Neural cell (in vitro differentiated cells): ENCODE measurements at regions not wholly inside any gene's neighbourhood (a gene's known extent, or its start where the extent isn't known, plus 50 kb on each side); places are given as distances from the start of the nearest gene placed in this dataset.

Experiments
- H2AFZ ChIP-seq: fragments of 200-600, 300-800 bp; sonication (generic), shearing (Covaris generic); 2 replicates; pipeline ENCODE4 v1.6.0; 2014; ENCODE audit warnings: low read depth, mild to moderate bottlenecking, antibody characterized with exemption, low read length, moderate library complexity
- H3F3A ChIP-seq: fragments of 200-600 bp; shearing (Covaris generic); 2 replicates; pipeline ENCODE4 v1.6.1; 2016; ENCODE audit warnings: mild to moderate bottlenecking, moderate library complexity, mixed read lengths, antibody characterized with exemption, low read length; ENCODE audit not compliant: insufficient read depth, poor library complexity, severe bottlenecking
- H3K27ac ChIP-seq: fragments of 200-600, 300-800 bp; sonication (generic), shearing (Covaris generic); 2 replicates; pipeline ENCODE4 v1.5.1; 2014; ENCODE audit warnings: mild to moderate bottlenecking, low read length, moderate library complexity
- H3K27me3 ChIP-seq: fragments of 300-800, 200-600 bp; sonication (generic), shearing (Covaris generic); 2 replicates; pipeline ENCODE4 v1.6.0; 2014; ENCODE audit warnings: mild to moderate bottlenecking, low read depth, low read length, moderate library complexity; ENCODE audit not compliant: insufficient read depth
- H3K36me3 ChIP-seq: fragments of 300-800, 200-600 bp; sonication (generic), shearing (Covaris generic); 2 replicates; pipeline ENCODE4 v1.5.1; 2014; ENCODE audit warnings: mild to moderate bottlenecking, antibody characterized with exemption, low read length, moderate library complexity; ENCODE audit not compliant: insufficient read depth
- H3K4me2 ChIP-seq: fragments of 300-800, 200-600 bp; sonication (generic), shearing (Covaris generic); 2 replicates; pipeline ENCODE4 v1.6.0; 2014; ENCODE audit warnings: mild to moderate bottlenecking, low read length
- H3K4me3 ChIP-seq: fragments of 300-800, 200-600 bp; sonication (generic), shearing (Covaris generic); 2 replicates; pipeline ENCODE4 v1.5.1; 2014; ENCODE audit warnings: mild to moderate bottlenecking, low read length, moderate library complexity
- H3K79me2 ChIP-seq: fragments of 200-600 bp; shearing (Covaris generic); replicated peaks from 2 replicates; pipeline ENCODE4 v1.6.0; 2014; ENCODE audit warnings: mild to moderate bottlenecking, low read length, moderate library complexity; ENCODE audit not compliant: insufficient read depth
- H3K9ac ChIP-seq: fragments of 300-800, 200-600 bp; sonication (generic), shearing (Covaris generic); 2 replicates; pipeline ENCODE4 v1.6.1; 2016; ENCODE audit warnings: mild to moderate bottlenecking, low read length, mixed read lengths
- H3K9me2 ChIP-seq: fragments of 200-600 bp; shearing (Covaris generic); 2 replicates; pipeline ENCODE4 v1.6.1; 2016; ENCODE audit warnings: mild to moderate bottlenecking, low read length, mixed read lengths; ENCODE audit not compliant: insufficient read depth
- H3K9me3 ChIP-seq: fragments of 200-600, 300-800 bp; sonication (generic), shearing (Covaris generic); 2 replicates; pipeline ENCODE4 v1.6.1; 2016; ENCODE audit warnings: mild to moderate bottlenecking, mixed run types, low read length, moderate library complexity, mixed read lengths
- H4K20me1 ChIP-seq: fragments of 200-600 bp; shearing (Covaris generic); 2 replicates; pipeline ENCODE4 v1.6.1; 2016; ENCODE audit warnings: mild to moderate bottlenecking, mixed run types; ENCODE audit not compliant: insufficient read depth
- CTCF ChIP-seq: fragments of 450-650 bp; IDR thresholded peaks from 2 replicates; pipeline ENCODE4 v1.5.1; 2014; ENCODE audit warnings: antibody characterized with exemption, mild to moderate bottlenecking, moderate library complexity; ENCODE audit not compliant: poor library complexity, severe bottlenecking
- EP300 ChIP-seq: fragments of 450-650 bp; conservative IDR thresholded peaks from 2 replicates; pipeline ENCODE4 v1.6.1; 2014; ENCODE audit warnings: antibody characterized with exemption, mild to moderate bottlenecking, moderate library complexity; ENCODE audit not compliant: poor library complexity, severe bottlenecking
- EZH2 ChIP-seq: fragments of 200-600, 300-800 bp; shearing (Covaris generic), sonication (generic); IDR thresholded peaks from 2 replicates; pipeline ENCODE4 v1.6.1; 2014; ENCODE audit warnings: antibody characterized with exemption, low read length, borderline replicate concordance, mild to moderate bottlenecking; ENCODE audit not compliant: insufficient read depth, poor library complexity, severe bottlenecking
- MXI1 ChIP-seq: fragments of 450-650 bp; conservative IDR thresholded peaks from 2 replicates; pipeline ENCODE4 v1.6.1; 2014; ENCODE audit warnings: antibody characterized with exemption, mild to moderate bottlenecking; ENCODE audit not compliant: poor library complexity, severe bottlenecking
- POLR2AphosphoS5 ChIP-seq: IDR thresholded peaks from 2 replicates; pipeline ENCODE4 v1.6.1; 2012
- RAD21 ChIP-seq: fragments of 450-650 bp; conservative IDR thresholded peaks from 2 replicates; pipeline ENCODE4 v1.6.1; 2014; ENCODE audit warnings: antibody characterized with exemption, mild to moderate bottlenecking, moderate library complexity
- REST ChIP-seq: IDR thresholded peaks from 2 replicates; pipeline ENCODE4 v1.6.1; 2012; ENCODE audit warnings: borderline replicate concordance
- SMC3 ChIP-seq: fragments of 450-650 bp; conservative IDR thresholded peaks from 2 replicates; pipeline ENCODE4 v1.6.1; 2014; ENCODE audit warnings: antibody characterized with exemption, mild to moderate bottlenecking, moderate library complexity; ENCODE audit not compliant: poor library complexity
- TAF1 ChIP-seq: IDR thresholded peaks from 2 replicates; pipeline ENCODE4 v1.6.1; 2012; ENCODE audit warnings: low read depth

- no peak overlapping the region for H3K27ac ChIP-seq
- no peaks in the 10 kb centered on the region for H3F3A ChIP-seq
- no peaks in the 10 kb centered on the region for H4K20me1 ChIP-seq
- no peak overlapping the region for H3K9ac ChIP-seq
- H3K27me3 ChIP-seq, result no peaks in the 10 kb centered on the region
- no peak overlapping the region for H3K4me2 ChIP-seq
- no peaks in the 10 kb centered on the region for H3K9me3 ChIP-seq
- H3K36me3 ChIP-seq, result no peaks in the 10 kb centered on the region
- H3K79me2 ChIP-seq, result no peaks in the 10 kb centered on the region
- H3K9me2 ChIP-seq, result no peaks in the 10 kb centered on the region
- H3K4me3 ChIP-seq, result no peak overlapping the region
- no peak overlapping the region for H2AFZ ChIP-seq
- no peak for TF ChIP-seq CTCF
- no peak for TF ChIP-seq TAF1
Measured at GRCh38 chr9:73532985-73533384, 381.3 kb downstream of the ANXA1 start.

- no peaks in the 10 kb centered on the region for H3K27me3 ChIP-seq
- TF ChIP-seq MXI1 (no peak), RAD21 (no peak), SMC3 (no peak), TAF1 (no peak), REST (no peak), EP300 (no peak), POLR2AphosphoS5 (no peak), CTCF (no peak), EZH2 (no peak)
Measured at GRCh38 chr9:73536403-73536802, 384.7 kb downstream of the ANXA1 start.

More at GRCh38 chr9:73536403-73536802, 384.7 kb downstream of the ANXA1 start:
- Histone ChIP-seq H3K36me3 (no peaks in the 10 kb centered on the region), H3F3A (no peaks in the 10 kb centered on the region), H3K9ac (no peak overlapping the region), H3K4me3 (no peak overlapping the region), H3K9me2 (no peaks in the 10 kb centered on the region), H3K79me2 (no peaks in the 10 kb centered on the region), H3K27ac (no peak overlapping the region), H3K4me2 (no peak overlapping the region), H3K9me3 (no peaks in the 10 kb centered on the region), H2AFZ (no peak overlapping the region), H4K20me1 (no peaks in the 10 kb centered on the region)
